HG03103 (cell line): ENCODE measurements at regions not wholly inside any gene's neighbourhood (a gene's known extent, or its start where the extent isn't known, plus 50 kb on each side); places are given as distances from the start of the nearest gene placed in this dataset.
"Not testable (repeated sequence)": the region's sequence is repeated elsewhere in the genome, so short reads cannot be mapped to it uniquely, and the experiment has no call there.

ENCODE experiments used
- ATAC-seq: cut with Tn5 transposase; IDR thresholded peaks from one replicate; pipeline ENCODE4 v1.9.1; 2021; ENCODE audit warnings: low read depth; ENCODE audit not compliant: unreplicated experiment

- peak; percentile 29 for ATAC-seq
Observed at GRCh38 chr1:83485314-83486019, 513.5 kb downstream of the TTLL7 start.

DNA sequence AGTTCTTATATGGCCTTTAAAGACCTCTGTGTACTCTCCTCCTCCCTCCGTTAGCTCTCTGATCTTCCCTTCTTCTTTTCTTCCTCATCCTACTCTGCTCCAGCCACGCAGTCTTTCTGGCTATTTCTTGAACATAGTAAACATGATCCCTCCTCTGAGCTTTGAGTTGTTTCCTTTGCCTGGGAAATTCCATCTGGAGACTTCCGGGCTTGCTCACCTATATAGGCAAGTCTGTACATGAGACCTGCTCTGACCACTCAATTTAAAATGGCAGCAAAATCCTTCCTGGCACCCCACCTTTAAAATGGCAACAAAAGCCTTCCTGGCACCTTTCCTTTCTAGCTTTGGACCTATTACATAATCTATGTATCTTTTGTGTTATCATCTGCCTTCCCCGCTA, 517.6 kb downstream of the TTLL7 start:
- not testable (repeated sequence) for ATAC-seq

GRCh38 chr1:83479591-83480239, 519.2 kb downstream of the TTLL7 start:
- ATAC-seq: peak; percentile 49

- not testable (repeated sequence) for ATAC-seq
Observed at GRCh38 chr1:83478127-83478526, 520.8 kb downstream of the TTLL7 start.

DNA sequence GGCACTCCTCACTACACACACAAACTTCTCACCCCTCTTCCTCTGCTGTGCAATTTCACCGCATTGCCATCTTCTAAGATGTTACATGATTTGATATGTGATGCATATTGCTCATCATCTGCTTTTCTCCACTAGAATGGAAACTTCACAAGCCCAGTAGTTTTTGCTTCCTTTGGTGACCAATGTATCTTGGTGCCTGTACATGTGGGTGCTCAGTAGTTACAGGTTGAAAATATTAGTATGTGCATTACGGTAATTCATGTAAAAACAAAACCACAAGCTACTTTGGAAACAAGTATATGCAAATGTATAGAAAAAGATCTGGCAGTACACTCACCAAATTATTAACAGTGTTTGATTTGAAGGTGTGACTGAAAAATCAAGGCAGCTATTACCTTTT, 522.4 kb downstream of the TTLL7 start:
- ATAC-seq: not testable (repeated sequence)

DNA sequence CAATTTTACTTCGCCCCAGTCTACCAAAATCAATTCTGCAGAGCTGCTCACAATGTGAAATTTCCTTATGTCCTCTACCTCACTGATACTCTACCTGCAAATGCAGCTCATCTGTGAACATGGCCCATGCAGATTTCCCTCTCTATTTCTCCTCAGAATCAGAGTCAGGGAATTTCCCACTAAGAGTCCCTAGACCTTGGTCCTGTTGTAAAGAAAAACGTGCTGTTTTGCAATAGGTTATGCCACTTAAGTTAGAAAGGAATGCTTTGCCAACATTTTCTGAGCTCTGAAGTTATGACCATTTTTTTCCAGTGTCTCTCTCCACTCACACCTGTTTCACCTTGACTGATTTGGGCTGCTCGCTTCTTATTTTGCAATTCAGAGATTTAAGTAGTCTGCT, 524.0 kb downstream of the TTLL7 start:
- ATAC-seq: not testable (repeated sequence)

DNA sequence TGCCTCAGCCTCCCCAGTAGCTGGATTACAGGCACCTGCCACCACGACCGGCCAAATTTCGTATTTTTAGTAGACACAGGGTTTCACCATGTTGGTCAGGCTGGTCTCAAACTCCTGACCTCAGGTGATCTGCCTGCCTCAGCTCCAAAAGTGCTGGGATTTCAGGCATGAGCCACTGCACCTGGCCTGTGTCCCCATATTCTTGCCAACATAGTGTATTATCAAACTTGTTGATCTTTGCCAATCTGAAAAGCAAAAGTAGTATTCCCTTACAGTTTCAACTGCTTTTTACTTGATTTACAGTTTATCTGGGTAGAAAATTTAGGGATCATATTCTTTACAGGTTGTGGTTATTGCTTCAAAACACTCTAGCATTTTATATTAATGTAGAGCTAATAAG, 524.9 kb downstream of the TTLL7 start:
- ATAC-seq: not testable (repeated sequence)

DNA sequence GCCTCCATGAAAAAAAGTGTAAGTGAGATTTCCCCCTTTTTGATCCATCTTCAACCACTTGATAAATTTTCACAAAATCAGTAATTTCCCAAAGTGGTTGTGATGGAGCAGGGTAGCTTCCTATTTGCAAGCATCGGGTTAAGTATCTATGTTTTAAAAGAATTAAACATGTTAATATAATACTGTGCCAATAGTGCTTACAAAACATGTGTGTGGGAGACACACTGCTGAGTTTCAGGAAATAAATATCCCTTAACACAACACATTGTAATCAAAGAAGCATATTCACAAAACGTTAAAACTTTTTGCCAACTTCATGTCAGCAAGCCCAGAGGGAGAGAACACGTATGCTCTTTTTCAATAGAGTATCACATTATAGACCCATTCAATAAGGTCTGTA, 526.9 kb downstream of the TTLL7 start:
- not testable (repeated sequence) for ATAC-seq

DNA sequence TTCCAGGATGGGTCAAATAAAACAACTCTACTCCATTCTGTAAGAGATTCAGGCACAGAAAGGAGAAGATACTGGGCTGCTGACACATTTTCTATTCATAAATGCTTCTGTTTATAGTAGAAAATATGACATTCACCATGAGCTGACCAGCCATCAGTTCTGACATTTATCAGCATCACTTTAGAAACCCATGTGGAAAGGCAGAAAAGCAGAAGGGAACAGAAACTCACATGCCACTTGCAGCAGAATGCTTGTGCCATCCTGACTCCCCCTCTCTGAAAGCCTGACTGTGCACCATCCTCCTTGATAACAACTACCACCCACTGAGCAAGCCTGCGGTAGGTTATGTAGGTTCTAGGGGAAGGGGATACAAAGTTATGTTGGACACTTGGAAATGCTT, 527.7 kb downstream of the TTLL7 start:
- ATAC-seq: not testable (repeated sequence)

DNA sequence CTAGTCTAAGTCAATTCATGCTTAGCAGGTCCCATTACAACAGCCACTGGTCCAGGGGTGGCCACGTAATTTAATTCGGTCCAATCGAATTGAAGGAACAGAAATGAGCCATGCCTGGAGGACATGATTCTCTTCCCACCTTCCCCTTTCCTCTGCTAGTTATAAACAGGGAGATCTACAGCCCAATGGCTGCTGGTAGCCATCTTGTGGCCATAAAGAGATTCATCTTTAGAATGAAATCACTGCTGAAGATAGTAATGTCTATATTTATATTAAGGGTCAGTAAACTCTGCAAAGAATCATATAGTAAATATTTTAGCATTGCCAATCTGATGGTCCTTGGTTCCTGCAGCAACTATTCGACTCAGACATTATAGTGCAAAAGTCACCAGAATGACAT, 530.6 kb downstream of the TTLL7 start:
- not testable (repeated sequence) for ATAC-seq

DNA sequence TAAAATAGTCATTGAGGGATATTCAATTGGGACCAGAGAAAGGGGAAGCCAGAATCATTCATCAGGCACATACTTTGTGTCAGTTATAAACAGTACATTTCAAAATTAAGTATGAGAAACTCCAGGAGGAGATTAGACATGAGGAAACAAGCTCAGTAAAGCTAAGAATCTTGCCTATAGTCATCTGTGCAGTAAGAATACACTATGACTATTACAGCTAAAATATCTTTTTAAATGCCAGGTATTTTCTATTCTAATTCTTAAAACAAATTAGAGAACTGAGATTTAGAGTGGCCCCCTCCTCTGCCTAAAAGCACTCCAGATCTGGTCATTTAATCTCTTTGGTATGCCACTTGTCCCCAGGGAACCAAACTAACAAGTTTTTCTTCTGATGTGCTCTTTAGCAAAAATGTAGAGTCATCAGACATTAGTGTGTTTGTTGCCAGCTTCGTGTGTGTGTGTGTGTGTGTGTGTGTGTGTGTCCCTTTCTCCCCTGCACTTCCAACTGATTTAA, 541.1 kb downstream of the TTLL7 start:
- not testable (repeated sequence) for ATAC-seq

- not testable (repeated sequence) for ATAC-seq
Observed at GRCh38 chr1:83457281-83457680, 541.7 kb downstream of the TTLL7 start.

- ATAC-seq: not testable (repeated sequence)
Observed at GRCh38 chr1:83455753-83456152, 543.2 kb downstream of the TTLL7 start.

DNA sequence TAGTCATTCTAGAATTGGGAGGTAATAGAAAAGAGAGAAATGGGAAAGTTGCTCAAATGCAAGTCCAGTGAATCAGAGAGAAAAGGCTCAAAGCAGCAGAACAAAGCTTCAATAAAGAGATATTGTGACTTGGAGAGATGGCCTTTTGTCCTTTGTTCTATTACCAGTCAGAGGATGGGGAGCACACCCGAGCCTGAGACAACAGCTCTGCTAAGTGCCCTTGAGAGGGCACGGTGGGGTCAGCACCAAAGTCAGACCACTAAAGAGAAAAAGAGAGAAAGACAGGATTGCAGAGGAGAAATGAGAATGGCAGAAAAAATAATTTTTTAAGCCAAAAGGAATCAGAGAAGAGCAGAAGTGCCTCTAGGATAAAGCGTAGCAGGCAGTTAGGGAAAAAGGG, 553.1 kb downstream of the TTLL7 start:
- ATAC-seq: not testable (repeated sequence)

- ATAC-seq: not testable (repeated sequence)
Observed at GRCh38 chr1:83442412-83442811, 556.5 kb downstream of the TTLL7 start.

GRCh38 chr1:83440586-83440985, 558.3 kb downstream of the TTLL7 start:
- ATAC-seq: not testable (repeated sequence)

GRCh38 chr1:83440021-83440420, 558.9 kb downstream of the TTLL7 start:
- not testable (repeated sequence) for ATAC-seq

DNA sequence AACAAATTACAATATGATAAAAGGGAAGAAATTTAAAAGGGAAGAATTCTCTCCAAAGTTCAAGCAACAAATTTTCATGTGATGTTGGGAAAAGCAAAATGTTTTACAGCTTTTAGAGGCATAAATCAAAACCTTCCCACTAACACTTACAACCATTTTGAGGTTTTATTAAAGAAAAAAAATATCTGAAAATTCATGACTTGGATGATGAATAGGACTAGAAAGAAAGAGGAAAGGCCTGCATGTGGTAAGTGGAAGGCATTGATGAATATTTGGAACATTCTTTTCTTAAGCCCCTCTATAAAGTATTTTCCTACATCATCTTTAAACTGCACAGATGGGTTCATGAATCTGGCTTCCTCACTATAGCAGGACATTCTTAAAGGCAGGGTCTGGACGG, 560.6 kb downstream of the TTLL7 start:
- not testable (repeated sequence) for ATAC-seq

- ATAC-seq: not testable (repeated sequence)
Observed at GRCh38 chr1:83435336-83435735, 563.6 kb downstream of the TTLL7 start.

GRCh38 chr1:83427566-83427965, 571.4 kb downstream of the TTLL7 start:
- not testable (repeated sequence) for ATAC-seq

GRCh38 chr1:83423382-83423781, 575.5 kb downstream of the TTLL7 start:
- not testable (repeated sequence) for ATAC-seq

- no peak for ATAC-seq
Observed at GRCh38 chr1:83418558-83418957, 580.4 kb downstream of the TTLL7 start.
